Occipital lobe (tissue), 1 donor: ENCODE measurements at regions not wholly inside any gene's neighbourhood (a gene's known extent, or its start where the extent isn't known, plus 50 kb on each side); places are given as distances from the start of the nearest gene placed in this dataset.
A peak's percentile ranks its signal among the peaks of the same experiment; 100 is the strongest.
"Not testable (repeated sequence)": the region's sequence is repeated elsewhere in the genome, so short reads cannot be mapped to it uniquely, and the experiment has no call there.

Source experiments
- DNase-seq: peaks from one replicate; lab custom pipeline; 2025; lab: John Stamatoyannopoulos, UW

GRCh38 chr13:80973721-80974120 lies 632.8 kb upstream of the SPRY2 start:
- DNase-seq, result no peak

- no peak for DNase-seq
Observed at GRCh38 chr13:80972857-80973478, 632.0 kb upstream of the SPRY2 start.

GRCh38 chr13:80965097-80965496 lies 624.2 kb upstream of the SPRY2 start:
- no peak for DNase-seq

GRCh38 chr13:80962855-80963254 lies 621.9 kb upstream of the SPRY2 start:
- no peak for DNase-seq

GRCh38 chr13:80962173-80962572 lies 621.2 kb upstream of the SPRY2 start:
- DNase-seq, result no peak

GRCh38 chr13:80957019-80957655 lies 616.2 kb upstream of the SPRY2 start:
- no peak for DNase-seq

GRCh38 chr13:80955501-80955900 lies 614.6 kb upstream of the SPRY2 start:
- DNase-seq, result no peak

- no peak for DNase-seq
Observed at GRCh38 chr13:80952158-80952557, 611.2 kb upstream of the SPRY2 start.

GRCh38 chr13:80946008-80946802 lies 605.3 kb upstream of the SPRY2 start:
- DNase-seq, result no peak

GRCh38 chr13:80945328-80945727 lies 604.4 kb upstream of the SPRY2 start:
- no peak for DNase-seq

- DNase-seq, result no peak
Observed at GRCh38 chr13:80939581-80939980, 598.7 kb upstream of the SPRY2 start.

- no peak for DNase-seq
Observed at GRCh38 chr13:80931766-80932165, 590.8 kb upstream of the SPRY2 start.

- no peak for DNase-seq
Observed at GRCh38 chr13:80931118-80931517, 590.2 kb upstream of the SPRY2 start.

- DNase-seq, result no peak
Observed at GRCh38 chr13:80928241-80928640, 587.3 kb upstream of the SPRY2 start.

- DNase-seq, result not testable (repeated sequence)
Observed at GRCh38 chr13:80926024-80926423, 585.1 kb upstream of the SPRY2 start.

GRCh38 chr13:80924596-80924995 lies 583.7 kb upstream of the SPRY2 start:
- DNase-seq, result peak; percentile 26

- DNase-seq, result no peak
Observed at GRCh38 chr13:80923907-80924306, 583.0 kb upstream of the SPRY2 start.

GRCh38 chr13:80921971-80922370 lies 581.0 kb upstream of the SPRY2 start:
- DNase-seq, result no peak

- DNase-seq, result no peak
Observed at GRCh38 chr13:80921541-80921940, 580.6 kb upstream of the SPRY2 start.

- DNase-seq, result no peak
Observed at GRCh38 chr13:80906860-80907259, 565.9 kb upstream of the SPRY2 start.

GRCh38 chr13:80904386-80904785 lies 563.5 kb upstream of the SPRY2 start:
- no peak for DNase-seq

- DNase-seq, result no peak
Observed at GRCh38 chr13:80903911-80904310, 563.0 kb upstream of the SPRY2 start.

- DNase-seq, result no peak
Observed at GRCh38 chr13:80901530-80901929, 560.6 kb upstream of the SPRY2 start.
